Vagina (tissue), 2 donors: ENCODE measurements at regions not wholly inside any gene's neighbourhood (a gene's known extent, or its start where the extent isn't known, plus 50 kb on each side); places are given as distances from the start of the nearest gene placed in this dataset.

Experiments
- DNase-seq, 2 donors: peaks; one replicate each; pipeline ENCODE4 v3.0.0-alpha.2; 2017; ENCODE audit errors: extremely low spot score in 2 of 2
- H3K27ac ChIP-seq: fragments of 200-600 bp; sonication (generic); one replicate; pipeline ENCODE4 v1.5.1; 2019
- H3K27me3 ChIP-seq: fragments of 200-600 bp; sonication (generic); one replicate; pipeline ENCODE4 v1.5.1; 2019
- H3K36me3 ChIP-seq, 2 donors: fragments of 200-600 bp; sonication (generic); one replicate each; pipeline ENCODE4 v1.5.1; 2017 to 2019
- H3K4me1 ChIP-seq: fragments of 200-600 bp; sonication (generic); one replicate; pipeline ENCODE4 v1.5.1; 2019
- H3K4me3 ChIP-seq, 2 donors: fragments of 200-600 bp; sonication (generic); 1 replicate in 1 of 2; 2 replicates in 1 of 2; pipeline ENCODE4 v1.5.1; 2016 to 2019
- H3K9me3 ChIP-seq: fragments of 200-600 bp; sonication (generic); one replicate; pipeline ENCODE4 v1.5.1; 2019
- CTCF ChIP-seq, 3 experiments: fragments of 450-650 bp in 2 of 3; fragments of 200-600 bp in 1 of 3; sonication (generic) in 1 of 3; IDR thresholded peaks; one replicate each; pipeline ENCODE4 v1.5.1; 2017 to 2019; ENCODE audit warnings: antibody characterized with exemption in 3 of 3, mild to moderate bottlenecking in 2 of 3, moderate library complexity in 2 of 3
- POLR2A ChIP-seq, 2 donors: fragments of 450-650 bp; IDR thresholded peaks; one replicate each; pipeline ENCODE4 v1.6.1; 2017; ENCODE audit warnings: antibody characterized with exemption in 2 of 2, mild to moderate bottlenecking in 2 of 2, moderate library complexity in 2 of 2
- POLR2AphosphoS5 ChIP-seq, 2 donors: sonication (generic); formaldehyde crosslinking; IDR thresholded peaks; one replicate each; pipeline ENCODE4 v1.9.0; 2017; ENCODE audit warnings: antibody characterized with exemption in 2 of 2, mild to moderate bottlenecking in 2 of 2, low read depth in 1 of 2; ENCODE audit not compliant: insufficient read depth in 1 of 2
- intact Hi-C: fragments of 100-400 bp; cut with DNase I; formaldehyde crosslinking; loops from one replicate; pipeline ENCODE4 v1.15.1; 2023

DNA sequence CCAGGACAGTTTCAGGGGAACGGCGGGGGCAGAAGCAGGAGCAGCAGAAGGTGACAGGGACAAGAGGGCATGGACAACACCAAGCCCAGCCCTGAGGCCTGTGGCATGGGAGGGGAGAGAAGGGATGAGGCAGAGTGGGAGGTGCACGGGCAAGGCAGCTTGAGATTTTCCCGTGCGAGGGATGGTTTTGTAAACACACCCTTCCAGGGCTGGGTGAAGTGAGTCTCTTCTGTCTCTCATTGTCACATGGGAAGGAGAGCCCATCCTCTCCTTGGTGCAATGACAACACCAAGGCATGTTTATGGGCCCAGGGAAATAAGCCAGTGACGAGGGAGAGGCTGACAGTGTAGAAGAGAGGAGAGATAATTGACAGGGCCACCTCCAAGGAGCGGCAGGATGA is 69.6 kb upstream of the RIOK3 start:
- H3K4me1 ChIP-seq, result peaks cover 7% of the 10 kb centered on the region
- H3K27me3 ChIP-seq, result no peaks in the 10 kb centered on the region
- H3K4me3 ChIP-seq, result no peak overlapping the region
- H3K9me3 ChIP-seq, result no peaks in the 10 kb centered on the region
- H3K27ac ChIP-seq, result no peak overlapping the region
- H3K36me3 ChIP-seq, result no peaks in the 10 kb centered on the region
- intact Hi-C loops, result loop anchor here (5.0 kb wide), 1 partner anchor 649 kb away; no protein-coding TSS in a partner anchor
- TF ChIP-seq POLR2A (IDR thresholded peaks at IDR 0.05) (no peak), POLR2AphosphoS5 (IDR thresholded peaks at IDR 0.05; ENCODE audit: insufficient read depth in 1 of 2, low read depth in 1 of 2) (no peak), CTCF (IDR thresholded peaks at IDR 0.05) (no peak)
- no peak for DNase-seq

DNA sequence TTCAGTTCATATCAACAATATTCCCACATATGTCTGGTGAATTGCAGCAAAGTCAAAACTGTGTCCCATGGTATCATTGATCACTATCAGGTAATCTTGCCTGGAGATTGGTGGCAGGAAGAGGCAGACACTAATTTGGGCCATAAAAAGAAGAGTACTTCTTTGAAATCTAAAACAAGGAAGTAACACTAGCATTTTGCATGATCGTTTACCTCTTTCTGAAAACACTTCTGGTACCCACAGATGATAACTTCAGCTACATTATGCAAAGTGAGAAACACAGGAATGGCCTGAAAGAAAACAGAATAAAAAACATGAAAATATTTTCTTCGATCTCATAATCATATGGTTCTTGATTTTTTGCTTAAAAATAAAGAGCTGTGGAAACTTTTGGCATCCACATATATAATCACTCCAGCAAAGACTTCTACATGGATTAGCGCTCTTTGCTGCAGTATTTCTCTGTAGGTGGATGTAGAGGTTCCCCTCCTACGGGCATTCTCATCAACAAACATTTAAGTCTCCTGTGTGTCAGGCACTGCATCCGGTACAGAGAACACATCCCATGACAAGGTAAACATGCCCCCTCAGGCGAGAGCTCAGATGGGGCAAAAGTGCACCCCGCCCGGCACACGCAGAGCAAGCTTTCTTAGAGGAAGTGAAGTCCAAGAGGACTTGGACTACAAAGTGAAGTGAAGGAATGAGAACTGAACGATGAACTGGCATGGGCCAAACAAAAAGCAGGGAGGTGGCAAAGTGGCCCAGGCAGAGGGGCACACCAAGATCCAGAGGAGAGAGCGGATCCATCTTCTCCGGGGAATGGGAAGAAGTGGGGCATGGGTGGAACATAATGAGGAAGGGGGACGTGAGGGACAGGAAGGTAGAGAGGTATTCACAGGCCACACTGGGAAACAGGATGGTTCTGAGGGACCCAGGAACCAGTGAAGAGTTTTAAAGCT is 68.0 kb upstream of the RIOK3 start:
- H3K4me1 ChIP-seq, result no peaks in the 10 kb centered on the region
- H3K4me3 ChIP-seq, result no peak overlapping the region
- no peaks in the 10 kb centered on the region for H3K27me3 ChIP-seq
- no peaks in the 10 kb centered on the region for H3K36me3 ChIP-seq
- intact Hi-C loops, result loop anchor here (5.0 kb wide), 1 partner anchor 647 kb away; no protein-coding TSS in a partner anchor
- no peak for DNase-seq
- no peaks in the 10 kb centered on the region for H3K9me3 ChIP-seq
- no peak overlapping the region for H3K27ac ChIP-seq
- TF ChIP-seq POLR2A (IDR thresholded peaks at IDR 0.05) (no peak), CTCF (IDR thresholded peaks at IDR 0.05) (no peak), POLR2AphosphoS5 (IDR thresholded peaks at IDR 0.05; ENCODE audit: insufficient read depth in 1 of 2, low read depth in 1 of 2) (no peak)

GRCh38 chr18:23386317-23386716 is 66.8 kb upstream of the RIOK3 start:
- Histone ChIP-seq H3K9me3 (no peaks in the 10 kb centered on the region), H3K36me3 (no peaks in the 10 kb centered on the region), H3K4me3 (no peak overlapping the region), H3K4me1 (no peaks in the 10 kb centered on the region), H3K27ac (no peak overlapping the region), H3K27me3 (no peaks in the 10 kb centered on the region)
- intact Hi-C loops, result no loop called here
- DNase-seq, result no peak
- no peak for TF ChIP-seq POLR2AphosphoS5 (IDR thresholded peaks at IDR 0.05; ENCODE audit: insufficient read depth in 1 of 2, low read depth in 1 of 2)
- no peak for TF ChIP-seq POLR2A (IDR thresholded peaks at IDR 0.05)
- no peak for TF ChIP-seq CTCF (IDR thresholded peaks at IDR 0.05)

- intact Hi-C loops, result no loop called here
- Histone ChIP-seq H3K4me1 (no peaks in the 10 kb centered on the region), H3K4me3 (no peak overlapping the region)
Observed at GRCh38 chr18:23387265-23387664, 65.8 kb upstream of the RIOK3 start.

More at GRCh38 chr18:23387265-23387664, 65.8 kb upstream of the RIOK3 start:
- no peaks in the 10 kb centered on the region for H3K9me3 ChIP-seq
- DNase-seq, result no peak
- no peaks in the 10 kb centered on the region for H3K36me3 ChIP-seq
- TF ChIP-seq POLR2AphosphoS5 (IDR thresholded peaks at IDR 0.05; ENCODE audit: insufficient read depth in 1 of 2, low read depth in 1 of 2), result no peak
- TF ChIP-seq CTCF (IDR thresholded peaks at IDR 0.05), result no peak
- no peak for TF ChIP-seq POLR2A (IDR thresholded peaks at IDR 0.05)
- H3K27me3 ChIP-seq, result no peaks in the 10 kb centered on the region
- H3K27ac ChIP-seq, result no peak overlapping the region
